ENCODE measurements at regions not wholly inside any gene's neighbourhood (a gene's known extent, or its start where the extent isn't known, plus 50 kb on each side); places are given as distances from the start of the nearest gene placed in this dataset.
"Not testable (repeated sequence)": the region's sequence is repeated elsewhere in the genome, so short reads cannot be mapped to it uniquely, and the experiment has no call there.

- ATAC-seq, result no peak
- intact Hi-C loops (cut with DNase I), result loop anchor here in 1 of 2 donors (10.0 kb wide), 1 partner anchor 358 kb away; no protein-coding TSS in a partner anchor
- DNase-seq, result no peak
These were observed 101.1 kb upstream of the IGF1R start for GRCh38 chr15:98547275-98547674.

- DNase-seq, result peak; percentile 43
These were observed 100.6 kb upstream of the IGF1R start for GRCh38 chr15:98547741-98548138.

GRCh38 chr15:98548139-98548971 lies 100.0 kb upstream of the IGF1R start:
- peak; percentile 89 to 93 for ATAC-seq
- intact Hi-C loops (cut with DNase I), result loop anchor here in 1 of 2 donors (10.0 kb wide), 1 partner anchor 356 kb away; no protein-coding TSS in a partner anchor

More at GRCh38 chr15:98547741-98548138, 100.6 kb upstream of the IGF1R start:
- peak; percentile 45 to 50 for ATAC-seq
- intact Hi-C loops (cut with DNase I), result loop anchor here in 1 of 2 donors (10.0 kb wide), 1 partner anchor 357 kb away; no protein-coding TSS in a partner anchor

GRCh38 chr15:98549003-98549402 lies 99.3 kb upstream of the IGF1R start:
- no peak for ATAC-seq
- intact Hi-C loops (cut with DNase I), result loop anchor here in 1 of 2 donors (10.0 kb wide), 1 partner anchor 356 kb away; no protein-coding TSS in a partner anchor
- DNase-seq, result no peak

More at GRCh38 chr15:98548139-98548971, 100.0 kb upstream of the IGF1R start:
- peak; percentile 84 for DNase-seq

GRCh38 chr15:98549741-98550140 lies 98.6 kb upstream of the IGF1R start:
- ATAC-seq (no peak), DNase-seq (no peak)
- intact Hi-C loops (cut with DNase I), result loop anchor here in 1 of 2 donors (10.0 kb wide), 1 partner anchor 355 kb away; no protein-coding TSS in a partner anchor

GRCh38 chr15:98550363-98550762 lies 98.0 kb upstream of the IGF1R start:
- ATAC-seq; DNase-seq; intact Hi-C loops (cut with DNase I): not testable (repeated sequence)

GRCh38 chr15:98551936-98552562 lies 96.3 kb upstream of the IGF1R start:
- DNase-seq, result no peak
- ATAC-seq, result no peak
- intact Hi-C loops (cut with DNase I), result no loop called here

- ATAC-seq (no peak), DNase-seq (no peak)
- intact Hi-C loops (cut with DNase I), result no loop called here
These were observed 93.8 kb upstream of the IGF1R start for GRCh38 chr15:98554272-98555172.

- peak in 1 of 2 donors; percentile 21 for ATAC-seq
- intact Hi-C loops (cut with DNase I), result no loop called here
- DNase-seq, result no peak
These were observed 93.2 kb upstream of the IGF1R start for GRCh38 chr15:98555173-98555515.

- ATAC-seq (no peak), DNase-seq (no peak)
- intact Hi-C loops (cut with DNase I), result no loop called here
These were observed 92.0 kb upstream of the IGF1R start for GRCh38 chr15:98556321-98556720.

- ATAC-seq, result no peak
- no peak for DNase-seq
- intact Hi-C loops (cut with DNase I), result no loop called here
These were observed 88.0 kb upstream of the IGF1R start for GRCh38 chr15:98560338-98560737.

GRCh38 chr15:98561169-98561941 lies 87.0 kb upstream of the IGF1R start:
- intact Hi-C loops (cut with DNase I), result no loop called here
- ATAC-seq, result no peak
- no peak for DNase-seq

- intact Hi-C loops (cut with DNase I), result no loop called here
- DNase-seq (no peak), ATAC-seq (no peak)
These were observed 85.9 kb upstream of the IGF1R start for GRCh38 chr15:98562331-98562937.

- intact Hi-C loops (cut with DNase I), result no loop called here
- ATAC-seq, result no peak
- no peak for DNase-seq
These were observed 82.8 kb upstream of the IGF1R start for GRCh38 chr15:98565566-98565965.

GRCh38 chr15:98567951-98568350 lies 80.4 kb upstream of the IGF1R start:
- peak; percentile 44 to 53 for ATAC-seq
- intact Hi-C loops (cut with DNase I), result no loop called here
- DNase-seq, result no peak

GRCh38 chr15:98568382-98569017 lies 79.8 kb upstream of the IGF1R start:
- intact Hi-C loops (cut with DNase I), result no loop called here
- no peak for ATAC-seq
- no peak for DNase-seq

- ATAC-seq (no peak), DNase-seq (no peak)
- intact Hi-C loops (cut with DNase I), result no loop called here
These were observed 78.2 kb upstream of the IGF1R start for GRCh38 chr15:98570119-98570518.

- ATAC-seq (peak; percentile 35 to 55), DNase-seq (no peak)
- intact Hi-C loops (cut with DNase I), result no loop called here
These were observed 67.8 kb upstream of the IGF1R start for GRCh38 chr15:98580572-98580971.
